AG08396 (cell line): ENCODE measurements at regions not wholly inside any gene's neighbourhood (a gene's known extent, or its start where the extent isn't known, plus 50 kb on each side); places are given as distances from the start of the nearest gene placed in this dataset.

ENCODE experiments used
- DNase-seq: peaks from one replicate; pipeline ENCODE4 v3.0.0; 2012; ENCODE audit warnings: low spot score, mixed read lengths

DNA sequence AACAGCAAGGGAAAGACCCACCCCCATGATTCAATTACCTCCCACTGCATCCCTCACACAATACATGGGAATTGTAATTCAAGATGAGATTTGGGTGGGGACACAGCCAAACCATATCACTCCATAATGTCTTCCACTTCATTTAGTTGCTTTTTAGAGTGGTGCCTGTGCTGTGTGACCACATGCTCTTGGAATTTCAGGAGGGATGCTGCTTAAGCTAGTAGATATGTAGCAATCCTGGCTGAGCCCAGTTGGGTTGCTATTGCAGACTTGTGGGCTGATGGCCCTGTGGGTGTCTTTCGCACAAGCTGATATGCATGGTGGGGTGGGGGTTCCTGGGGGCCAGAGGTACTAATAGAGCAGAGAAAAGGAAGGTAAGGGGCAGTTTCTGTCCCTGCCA is 160.4 kb upstream of the SYT6 start:
- DNase-seq = peak; percentile 26

GRCh38 chr1:114310695-114311271 is 157.1 kb upstream of the SYT6 start:
- DNase-seq = no peak

- DNase-seq = no peak
Observed at GRCh38 chr1:114302821-114303220, 149.2 kb upstream of the SYT6 start.

- DNase-seq = no peak
Observed at GRCh38 chr1:114299331-114299975, 145.8 kb upstream of the SYT6 start.

DNA sequence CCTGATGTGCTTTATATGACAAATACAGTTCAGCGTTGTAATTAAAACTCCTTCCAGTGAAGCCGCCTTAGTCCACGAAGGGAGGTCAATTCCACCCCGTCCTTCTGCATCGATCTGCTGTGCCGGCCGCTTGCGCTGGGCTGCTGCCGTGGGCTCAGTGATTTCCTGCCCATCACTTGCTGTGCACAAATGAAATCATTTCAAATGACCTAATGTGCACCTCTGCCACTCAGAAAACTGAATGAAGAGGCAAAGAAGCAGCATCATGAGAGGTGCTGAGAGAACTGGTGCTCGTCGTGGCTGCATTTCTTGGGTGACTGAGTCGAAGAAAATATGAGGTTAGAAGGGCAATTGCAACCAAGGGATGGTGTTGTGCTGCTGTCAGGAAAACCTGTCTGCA is 144.3 kb upstream of the SYT6 start:
- no peak for DNase-seq

DNA sequence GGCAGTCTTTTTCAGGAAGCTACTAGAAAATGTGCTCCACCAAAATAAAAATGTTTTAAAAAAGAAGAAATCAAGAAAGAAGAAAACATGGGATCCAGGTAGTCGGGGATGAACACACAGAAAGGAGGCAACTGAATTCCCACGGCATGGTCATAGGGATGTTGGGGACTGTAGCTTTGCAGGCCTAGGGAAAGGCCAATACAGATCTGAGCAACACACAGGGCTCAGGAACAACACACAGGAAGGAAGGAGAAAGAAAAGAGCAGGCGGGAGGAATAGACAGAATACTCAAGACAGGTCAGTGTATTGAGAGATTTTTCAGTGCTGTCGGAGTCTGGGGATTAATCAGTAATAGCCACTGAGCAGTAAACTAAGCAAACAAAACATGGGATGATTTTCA is 142.7 kb upstream of the SYT6 start:
- no peak for DNase-seq

DNA sequence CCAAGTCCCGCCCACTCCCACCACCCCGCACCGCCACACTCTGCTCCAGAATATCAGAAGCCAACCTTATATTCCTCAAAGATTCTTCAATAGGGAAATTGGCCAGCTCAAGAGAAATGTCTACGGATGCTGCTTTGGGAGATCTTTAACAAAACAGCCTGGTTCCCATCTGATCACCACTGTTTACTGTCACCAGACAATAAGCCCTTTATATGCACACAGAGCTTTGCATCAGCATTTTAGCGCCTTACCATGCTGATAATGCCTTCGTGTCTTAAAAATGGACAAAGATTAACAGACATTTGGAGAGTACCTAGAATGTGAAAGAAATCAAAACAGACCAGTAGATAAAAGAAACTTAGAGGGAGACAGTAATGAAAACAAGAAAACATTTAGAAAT is 141.7 kb upstream of the SYT6 start:
- no peak for DNase-seq

GRCh38 chr1:114292835-114293234 is 139.2 kb upstream of the SYT6 start:
- no peak for DNase-seq

GRCh38 chr1:114292194-114292593 is 138.5 kb upstream of the SYT6 start:
- DNase-seq = no peak

DNA sequence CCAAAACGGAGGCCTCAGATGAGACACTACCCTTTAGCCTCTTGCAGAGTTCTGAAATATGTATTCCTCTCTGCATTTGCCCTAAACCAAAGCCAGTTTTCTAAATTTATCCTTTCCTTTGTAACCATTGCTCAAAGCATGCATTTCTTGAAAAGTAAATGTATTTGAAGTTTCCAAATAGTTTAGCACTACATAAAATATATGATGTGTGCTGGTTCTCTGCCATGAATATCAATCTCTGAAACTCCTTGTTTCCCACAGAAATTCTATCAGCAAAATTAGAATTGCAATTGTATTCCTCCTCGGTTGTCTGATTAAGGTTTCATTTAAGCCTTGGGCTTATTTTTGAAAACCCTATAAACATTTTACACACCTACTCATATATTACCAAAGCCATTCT is 137.1 kb upstream of the SYT6 start:
- DNase-seq = no peak

DNA sequence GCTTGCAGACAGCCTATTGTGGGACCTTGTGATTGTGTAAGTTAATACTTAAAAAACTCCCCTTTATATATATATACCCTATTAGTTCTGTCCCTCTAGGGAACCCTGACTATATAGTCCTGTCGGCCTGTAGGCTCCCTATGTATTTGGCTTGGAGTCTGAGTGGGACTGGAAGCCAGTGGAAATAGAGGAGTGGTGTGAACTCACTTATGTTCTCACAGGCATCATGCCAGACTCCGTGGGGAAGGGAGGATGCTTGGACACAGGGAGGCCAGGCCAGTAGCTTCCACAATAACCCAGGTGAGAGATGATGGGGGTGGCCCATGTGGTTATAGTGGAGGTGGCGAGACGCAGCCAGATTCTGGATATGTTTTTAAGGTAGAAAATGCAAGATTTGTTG is 136.7 kb upstream of the SYT6 start:
- no peak for DNase-seq

- DNase-seq = no peak
Observed at GRCh38 chr1:114289824-114290223, 136.2 kb upstream of the SYT6 start.

GRCh38 chr1:114289306-114289705 is 135.6 kb upstream of the SYT6 start:
- no peak for DNase-seq

GRCh38 chr1:114286960-114287359 is 133.3 kb upstream of the SYT6 start:
- DNase-seq = no peak

DNA sequence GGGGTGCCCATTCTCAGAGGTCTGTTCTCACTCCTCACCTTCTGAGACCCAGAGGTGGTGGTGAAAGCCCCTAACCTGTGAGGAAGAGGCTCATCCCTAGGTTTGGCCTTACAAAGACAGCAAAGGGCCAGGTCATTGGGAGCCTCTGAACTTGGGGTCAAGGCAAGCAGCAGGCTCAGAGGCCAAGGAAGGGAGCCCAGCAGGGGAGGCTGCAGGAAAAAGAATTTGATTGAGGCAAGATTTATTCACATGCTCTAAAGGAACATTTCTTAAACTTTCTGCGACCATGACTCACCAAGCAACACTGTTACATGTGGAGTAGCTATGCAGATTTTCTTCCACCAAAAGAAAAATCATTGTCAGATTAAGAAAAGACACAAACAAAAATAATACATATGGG is 132.5 kb upstream of the SYT6 start:
- no peak for DNase-seq

DNA sequence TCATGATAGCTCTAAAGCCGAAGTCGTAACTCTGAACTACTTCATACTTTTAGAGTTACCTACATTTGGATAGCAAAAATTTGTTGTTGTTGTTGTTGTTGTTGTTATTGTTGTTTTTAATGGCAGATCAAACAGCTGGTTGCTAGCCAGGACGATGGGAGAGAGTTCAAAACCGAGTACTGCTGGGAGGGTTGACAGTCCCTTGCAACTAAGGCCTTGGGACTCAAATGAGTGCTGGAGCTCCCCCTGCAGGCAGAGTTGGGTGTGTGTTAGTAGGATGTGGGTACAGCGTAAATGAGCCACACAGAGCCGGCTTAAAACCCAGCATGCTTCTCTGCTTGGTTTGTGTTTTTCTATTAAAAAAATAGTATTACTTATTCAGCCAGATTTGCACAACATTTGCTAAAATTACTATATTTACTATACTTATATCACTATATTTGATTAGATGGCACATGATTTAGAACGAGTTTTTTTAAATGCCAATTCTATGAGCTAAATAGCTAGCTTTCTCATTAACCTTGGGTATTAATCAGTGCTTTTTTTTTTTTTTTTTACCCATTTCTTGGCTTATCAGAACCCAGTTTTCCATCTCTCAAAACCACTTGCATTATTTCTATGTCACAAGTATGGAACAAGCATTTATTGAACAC is 129.2 kb upstream of the SYT6 start:
- DNase-seq = peak; percentile 88

- no peak for DNase-seq
Observed at GRCh38 chr1:114278911-114279310, 125.2 kb upstream of the SYT6 start.

GRCh38 chr1:114278430-114278829 is 124.8 kb upstream of the SYT6 start:
- no peak for DNase-seq

GRCh38 chr1:114274621-114275317 is 121.1 kb upstream of the SYT6 start:
- no peak for DNase-seq

GRCh38 chr1:114272593-114272992 is 118.9 kb upstream of the SYT6 start:
- DNase-seq = no peak

GRCh38 chr1:114270718-114271117 is 117.0 kb upstream of the SYT6 start:
- no peak for DNase-seq

GRCh38 chr1:114270282-114270681 is 116.6 kb upstream of the SYT6 start:
- no peak for DNase-seq

DNA sequence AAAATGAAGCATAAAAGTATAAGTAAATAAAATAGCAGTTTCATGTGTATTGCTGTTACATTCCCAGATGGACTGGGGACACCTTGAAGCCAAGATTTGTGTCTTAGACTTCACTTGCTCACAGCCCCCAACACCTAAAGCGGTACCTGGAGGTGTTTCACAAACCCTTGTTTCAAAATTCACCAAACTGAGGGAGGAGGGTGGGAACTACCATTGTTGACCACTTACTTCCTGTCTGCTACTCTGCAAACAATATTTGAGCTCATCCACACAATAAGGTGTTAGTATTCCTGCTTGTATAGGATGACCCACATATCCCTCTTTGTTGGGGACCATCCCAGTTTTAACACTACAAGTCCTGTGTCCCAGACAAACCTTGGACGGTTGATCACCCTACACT is 115.9 kb upstream of the SYT6 start:
- no peak for DNase-seq
